Ovary (tissue), 3 donors: ENCODE measurements at regions not wholly inside any gene's neighbourhood (a gene's known extent, or its start where the extent isn't known, plus 50 kb on each side); places are given as distances from the start of the nearest gene placed in this dataset.

Experiments
- EP300 ChIP-seq: sonication (generic); formaldehyde crosslinking; IDR thresholded peaks from one replicate; pipeline ENCODE4 v1.6.1; 2017; ENCODE audit warnings: antibody characterized with exemption
- POLR2A ChIP-seq: fragments of 450-650 bp; IDR thresholded peaks from one replicate; pipeline ENCODE4 v1.6.1; 2017; ENCODE audit warnings: antibody characterized with exemption, mild to moderate bottlenecking, moderate library complexity
- TF ChIP-seq, protein P1 (sequence below), 3 donors: fragments of 450-650 bp in 2 of 3; fragments of 200-600 bp in 1 of 3; IDR thresholded peaks; one replicate each; pipeline versions ENCODE4 v1.5.1 to v1.8.0; 2016 to 2022; ENCODE audit warnings: antibody characterized with exemption in 3 of 3, mild to moderate bottlenecking in 1 of 3
- donor health status: DM: no; HTN: no; CAD: no.

DNA sequence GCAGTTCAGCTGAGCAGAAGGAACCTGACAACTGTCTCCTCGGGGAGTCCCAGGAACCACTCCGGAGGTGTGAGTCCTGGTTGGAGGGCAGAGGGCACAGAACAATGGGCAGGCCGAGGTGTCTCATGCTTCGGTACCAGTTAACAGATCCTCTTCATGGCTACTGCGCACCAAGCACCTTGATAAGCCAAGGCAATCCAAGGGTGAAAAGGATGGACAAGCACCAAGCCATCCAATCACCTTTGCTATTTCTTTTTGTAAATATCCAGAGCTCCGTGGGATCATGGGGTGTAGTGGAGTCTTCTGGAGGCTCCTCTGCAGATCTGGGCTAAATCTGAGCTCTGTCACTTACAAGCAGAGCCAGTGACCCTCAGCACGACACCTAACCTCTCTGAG lies 233.5 kb downstream of the WDR11 start:
- no peak for TF ChIP-seq EP300
- TF ChIP-seq, protein P1, sequence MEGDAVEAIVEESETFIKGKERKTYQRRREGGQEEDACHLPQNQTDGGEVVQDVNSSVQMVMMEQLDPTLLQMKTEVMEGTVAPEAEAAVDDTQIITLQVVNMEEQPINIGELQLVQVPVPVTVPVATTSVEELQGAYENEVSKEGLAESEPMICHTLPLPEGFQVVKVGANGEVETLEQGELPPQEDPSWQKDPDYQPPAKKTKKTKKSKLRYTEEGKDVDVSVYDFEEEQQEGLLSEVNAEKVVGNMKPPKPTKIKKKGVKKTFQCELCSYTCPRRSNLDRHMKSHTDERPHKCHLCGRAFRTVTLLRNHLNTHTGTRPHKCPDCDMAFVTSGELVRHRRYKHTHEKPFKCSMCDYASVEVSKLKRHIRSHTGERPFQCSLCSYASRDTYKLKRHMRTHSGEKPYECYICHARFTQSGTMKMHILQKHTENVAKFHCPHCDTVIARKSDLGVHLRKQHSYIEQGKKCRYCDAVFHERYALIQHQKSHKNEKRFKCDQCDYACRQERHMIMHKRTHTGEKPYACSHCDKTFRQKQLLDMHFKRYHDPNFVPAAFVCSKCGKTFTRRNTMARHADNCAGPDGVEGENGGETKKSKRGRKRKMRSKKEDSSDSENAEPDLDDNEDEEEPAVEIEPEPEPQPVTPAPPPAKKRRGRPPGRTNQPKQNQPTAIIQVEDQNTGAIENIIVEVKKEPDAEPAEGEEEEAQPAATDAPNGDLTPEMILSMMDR (IDR thresholded peaks at IDR 0.05), result no peak
- no peak for TF ChIP-seq POLR2A
